Glomerular visceral epithelial cell (primary cell): ENCODE measurements at regions not wholly inside any gene's neighbourhood (a gene's known extent, or its start where the extent isn't known, plus 50 kb on each side); places are given as distances from the start of the nearest gene placed in this dataset.
A peak's percentile ranks its signal among the peaks of the same experiment; 100 is the strongest.

Experiments used
- DNase-seq: peaks from one replicate; pipeline ENCODE4 v3.0.0-alpha.2; 2016; ENCODE audit errors: extremely low spot score

DNA sequence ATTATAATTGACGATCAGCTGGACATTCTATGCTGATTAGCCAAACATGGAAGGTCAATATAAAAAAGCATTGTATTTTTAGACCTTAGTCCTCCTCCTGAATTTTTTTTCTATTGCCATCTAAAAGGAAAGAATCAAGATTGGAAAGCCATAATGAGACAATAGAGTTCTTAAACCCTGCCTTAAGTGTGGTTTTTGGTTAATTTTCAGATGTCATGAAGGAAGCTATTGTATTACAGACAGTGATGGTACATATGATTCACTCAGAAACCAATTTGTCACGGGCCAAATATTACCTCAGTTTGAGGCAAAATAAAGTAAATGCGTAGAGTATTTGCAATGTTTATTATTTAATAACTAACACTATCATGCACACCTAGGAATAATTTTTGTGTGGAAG lies 1164.0 kb upstream of the RAG2 start:
- no peak for DNase-seq

DNA sequence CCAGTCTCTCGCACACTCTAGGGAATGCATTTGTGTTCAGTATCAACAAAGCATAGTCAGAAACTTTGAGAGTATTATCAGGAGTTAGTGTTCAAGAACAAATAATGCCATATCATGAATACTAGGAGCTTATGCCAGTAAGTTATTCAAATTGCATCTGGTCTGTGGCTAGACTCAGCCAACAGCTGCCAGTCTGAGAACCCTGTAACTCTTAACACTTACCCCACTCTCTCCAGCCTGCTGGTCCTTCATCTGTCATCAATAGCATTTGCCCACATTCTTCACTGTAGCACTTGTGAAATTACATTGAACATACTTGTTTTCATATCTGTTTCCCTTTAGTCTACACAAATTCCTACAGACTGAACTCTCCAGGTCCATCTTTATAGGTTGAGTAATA lies 1157.5 kb upstream of the RAG2 start:
- DNase-seq, result no peak

DNA sequence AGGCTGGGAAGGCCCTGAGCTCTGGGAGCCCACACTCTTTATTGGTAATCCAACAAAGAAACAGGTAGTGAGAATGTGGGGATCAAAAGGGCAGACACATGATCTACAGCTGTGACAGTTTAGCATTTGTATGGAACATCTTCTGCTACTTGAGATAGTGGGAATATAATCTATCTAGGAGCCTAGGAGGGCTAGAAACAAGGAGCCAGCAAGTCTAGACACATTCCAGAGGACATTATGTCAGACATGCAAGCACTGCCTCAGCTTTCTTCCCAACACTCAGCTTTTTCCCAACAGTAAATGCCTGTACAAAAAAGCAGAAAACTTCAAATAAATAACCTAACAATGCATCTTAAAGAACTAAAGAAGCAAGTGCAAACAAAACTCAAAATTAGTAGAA lies 1150.6 kb upstream of the RAG2 start:
- DNase-seq, result no peak

DNA sequence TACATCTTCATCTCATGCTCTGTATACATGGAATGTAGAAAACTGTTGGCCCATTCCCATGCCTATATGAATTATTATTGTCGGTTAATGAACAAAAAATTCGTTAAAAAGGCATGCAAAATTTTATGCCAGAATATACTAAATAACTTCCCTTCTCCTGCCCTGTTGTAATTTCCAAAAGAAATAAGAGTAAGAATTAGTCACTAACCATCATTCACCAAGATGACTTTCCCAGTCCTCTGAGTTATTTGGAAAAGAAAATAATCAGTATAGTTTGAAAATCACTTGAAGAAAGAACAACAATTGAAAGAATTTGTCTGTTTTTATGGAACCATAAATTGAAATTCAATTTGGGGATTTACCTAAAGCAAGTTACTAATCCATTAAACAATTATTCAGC lies 1149.1 kb upstream of the RAG2 start:
- no peak for DNase-seq

DNA sequence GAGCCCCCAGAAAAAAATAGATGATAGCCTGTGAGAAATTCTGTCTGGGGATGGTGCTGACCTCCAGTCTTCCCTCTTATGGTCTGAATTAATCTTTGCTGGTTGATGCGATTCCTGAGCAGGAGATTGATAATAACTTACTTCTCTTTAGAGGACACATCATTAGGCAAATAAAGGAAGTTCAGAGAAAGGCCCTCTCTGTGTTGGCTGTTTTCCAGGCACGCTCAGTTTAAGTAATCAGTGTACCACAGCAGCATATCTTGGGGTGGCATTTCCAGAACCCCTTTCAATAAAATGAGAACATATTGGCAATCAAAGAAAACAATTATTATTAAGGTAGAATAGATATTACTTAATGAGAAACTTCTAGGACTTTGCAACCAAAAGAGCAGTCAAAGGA lies 1129.3 kb upstream of the RAG2 start:
- DNase-seq, result no peak

DNA sequence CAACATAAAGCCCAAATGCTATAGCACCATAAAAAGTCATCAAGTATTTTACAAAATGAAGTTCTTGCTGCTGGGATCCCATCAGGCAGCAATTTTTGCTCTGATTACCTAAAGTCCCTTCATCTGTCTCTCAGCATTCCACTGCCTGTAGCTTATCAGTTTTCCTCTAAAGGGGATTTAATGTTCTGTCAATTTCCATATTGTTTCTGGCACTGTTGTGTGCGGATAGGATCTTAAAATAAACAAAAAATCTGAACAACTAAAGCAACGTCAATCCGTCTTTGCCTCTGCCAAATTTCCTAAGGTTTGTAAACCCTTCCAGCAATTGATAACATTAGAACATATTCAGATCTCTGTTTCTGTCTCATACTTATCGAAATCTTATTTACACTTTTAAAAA lies 1126.3 kb upstream of the RAG2 start:
- DNase-seq, result no peak

DNA sequence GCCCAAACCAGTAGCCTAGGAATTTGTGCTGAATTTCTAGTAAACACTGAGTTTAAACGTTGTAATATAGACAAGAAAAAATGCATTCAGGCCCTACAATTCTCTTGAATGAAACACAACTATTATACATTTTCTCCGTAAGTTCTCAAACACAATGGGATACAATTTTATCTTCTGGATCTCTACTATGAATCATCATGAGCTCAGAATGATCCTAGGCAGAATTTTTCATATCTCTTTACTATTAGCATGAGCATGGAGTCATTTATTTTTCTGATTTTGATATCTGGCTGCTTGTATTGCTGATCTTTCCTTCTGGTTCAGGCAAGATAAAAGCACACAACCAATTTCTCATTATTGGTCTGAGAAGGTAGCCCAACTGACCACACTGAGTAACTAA lies 1123.4 kb upstream of the RAG2 start:
- DNase-seq, result no peak

DNA sequence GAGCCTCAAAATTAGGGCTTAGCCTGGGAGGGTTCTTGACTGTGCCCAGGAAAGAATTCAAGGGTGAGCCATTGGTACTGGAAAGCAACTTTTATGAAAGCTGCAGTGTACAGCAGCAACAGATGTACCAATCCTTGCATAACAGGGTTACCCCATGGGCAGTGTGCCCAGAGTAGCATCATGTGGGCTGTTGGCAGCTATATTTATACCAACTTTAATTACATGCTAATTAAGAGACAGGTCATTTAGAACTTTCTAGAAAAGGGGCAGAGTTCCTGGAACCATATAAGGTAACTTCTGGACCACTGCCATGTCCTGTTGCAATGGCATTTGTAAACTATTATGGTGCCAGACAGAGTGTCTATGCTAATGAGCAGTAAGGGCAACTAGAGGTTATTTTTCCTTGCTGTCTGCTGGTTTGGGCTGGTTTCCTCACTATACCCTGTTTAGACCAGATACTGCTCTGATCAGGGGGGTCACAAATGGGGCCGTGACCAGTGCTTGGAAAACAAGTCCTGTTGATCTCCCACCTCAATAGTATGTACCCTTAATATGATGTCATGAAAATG lies 1120.5 kb upstream of the RAG2 start:
- no peak for DNase-seq

DNA sequence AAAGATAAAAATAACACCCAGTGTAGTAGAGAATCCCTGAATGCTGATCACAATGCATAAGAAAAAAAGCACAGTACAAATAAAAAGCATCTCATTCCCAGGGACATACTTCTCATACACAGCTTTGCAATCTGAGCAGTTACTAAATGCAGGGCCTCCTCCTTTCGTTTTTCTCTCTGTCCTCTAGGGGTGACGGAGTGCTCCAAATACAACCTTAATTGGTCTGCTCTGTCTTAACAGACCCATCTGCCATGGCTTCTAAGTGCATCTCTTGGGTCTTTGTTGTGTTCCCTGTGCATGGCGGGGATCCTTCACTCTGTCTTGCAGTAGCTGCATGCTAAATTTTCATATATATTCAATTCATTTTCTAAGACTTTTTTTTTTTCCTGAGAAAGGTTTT lies 1114.2 kb upstream of the RAG2 start:
- DNase-seq, result peak; percentile 2

DNA sequence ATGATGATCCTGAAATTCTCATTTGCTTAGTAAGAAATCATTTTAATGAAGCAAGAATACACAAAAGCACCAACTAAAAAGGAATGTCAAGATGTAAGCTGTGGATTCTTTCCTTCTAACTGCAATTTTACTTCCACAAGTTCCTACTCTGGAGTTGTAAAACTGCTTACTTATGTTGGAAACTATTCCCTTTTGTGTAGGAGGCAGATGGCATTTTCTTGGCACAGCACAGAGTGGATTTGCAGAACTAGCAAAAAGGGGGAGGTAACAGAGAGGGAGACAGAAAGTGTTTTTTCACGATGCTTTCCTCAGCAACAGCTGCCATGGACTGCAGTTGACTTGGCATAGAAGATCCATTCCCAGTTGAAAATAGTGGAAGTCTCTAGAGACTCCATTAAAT lies 1112.0 kb upstream of the RAG2 start:
- no peak for DNase-seq

DNA sequence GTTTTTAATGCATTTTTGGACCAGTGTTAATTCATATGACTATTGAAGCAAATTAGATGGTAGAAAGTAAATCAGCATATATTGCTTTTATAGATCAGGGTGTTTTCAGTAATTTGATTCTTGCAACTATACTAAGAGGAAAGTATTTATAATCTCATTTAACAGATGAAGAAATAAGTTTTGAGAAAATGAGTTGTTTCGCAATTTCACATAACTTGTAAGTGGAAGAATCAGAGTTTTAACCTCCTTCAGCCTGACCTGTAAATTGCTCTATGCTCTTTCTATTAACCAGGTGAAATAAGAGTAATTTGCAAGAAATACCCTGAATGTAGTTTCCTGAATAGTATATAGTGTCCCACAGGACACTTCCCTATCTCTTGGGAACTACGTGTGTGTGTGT lies 1106.8 kb upstream of the RAG2 start:
- no peak for DNase-seq

DNA sequence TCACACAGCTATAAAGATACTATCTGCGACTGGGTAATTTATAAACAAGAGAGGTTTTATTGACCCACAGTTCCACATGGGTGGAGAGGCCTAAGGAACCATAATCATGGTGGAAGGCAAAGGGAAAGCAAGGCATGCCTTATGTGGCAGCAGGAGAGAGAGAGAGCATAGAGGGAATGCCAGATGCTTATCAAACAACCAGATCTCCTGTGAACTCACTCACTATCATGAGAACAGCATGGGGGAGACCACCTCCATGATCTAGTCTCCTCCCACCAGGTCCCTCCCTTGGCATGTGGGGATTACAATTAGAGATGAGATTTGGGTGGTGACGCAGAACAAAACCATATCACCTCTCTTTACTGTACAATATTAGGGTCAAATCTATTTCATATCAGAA lies 1101.6 kb upstream of the RAG2 start:
- DNase-seq, result no peak

DNA sequence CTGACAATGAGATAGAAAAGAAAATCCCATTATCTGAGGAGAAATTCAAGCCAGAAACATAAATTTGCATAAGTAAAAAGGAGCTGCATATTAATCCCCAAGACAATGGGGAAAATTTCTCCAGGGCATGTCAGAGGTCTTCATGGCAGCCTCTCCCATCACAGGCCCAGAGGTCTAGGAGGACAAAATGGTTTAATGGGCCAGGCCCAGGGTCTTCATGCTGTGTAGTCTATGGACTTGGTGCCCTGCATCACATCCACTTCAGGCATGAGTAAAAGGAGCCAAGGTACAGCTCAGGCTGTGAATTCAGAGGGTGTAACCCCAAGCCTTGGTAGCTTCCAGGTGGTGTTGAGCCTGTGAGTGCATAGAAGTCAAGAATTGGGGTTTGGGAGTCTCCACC lies 1097.2 kb upstream of the RAG2 start:
- DNase-seq, result no peak

DNA sequence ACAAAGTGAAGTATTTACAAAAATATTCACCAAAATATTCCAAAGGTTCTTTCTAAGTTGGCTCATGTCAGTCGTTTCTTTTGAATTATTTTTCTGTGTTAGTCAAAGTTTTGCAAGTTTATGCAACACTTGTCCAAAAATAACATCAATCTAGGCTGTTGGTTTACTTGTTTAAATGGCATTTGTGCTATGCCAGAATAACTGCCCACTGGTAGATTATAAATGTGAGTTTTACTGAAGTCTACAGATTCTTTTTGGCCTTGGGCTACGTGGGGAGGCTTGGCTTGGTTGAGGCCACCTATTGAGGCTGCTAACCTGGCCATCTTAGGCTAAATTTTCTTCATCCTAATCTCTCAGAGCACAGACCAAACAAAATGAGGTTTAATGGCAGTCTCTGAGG lies 1091.9 kb upstream of the RAG2 start:
- no peak for DNase-seq

DNA sequence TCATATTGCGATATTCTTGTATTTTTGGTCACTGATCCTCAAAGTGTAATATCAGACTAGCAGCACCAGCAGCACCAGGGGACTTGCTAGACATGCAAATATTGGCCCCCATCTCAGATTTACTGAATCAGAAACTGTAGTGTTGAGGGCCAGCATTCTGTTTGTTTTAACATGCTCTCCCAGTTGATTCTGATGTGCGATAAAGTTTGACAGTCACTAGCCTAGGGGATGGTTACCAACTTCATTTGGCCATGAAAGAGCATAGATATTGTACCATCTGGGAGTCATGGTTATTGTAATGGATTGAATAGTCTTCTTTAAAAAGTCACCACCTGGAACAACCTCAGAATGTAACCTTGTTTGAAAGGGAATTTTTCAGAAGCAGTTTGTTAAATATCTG lies 1090.4 kb upstream of the RAG2 start:
- DNase-seq, result no peak

DNA sequence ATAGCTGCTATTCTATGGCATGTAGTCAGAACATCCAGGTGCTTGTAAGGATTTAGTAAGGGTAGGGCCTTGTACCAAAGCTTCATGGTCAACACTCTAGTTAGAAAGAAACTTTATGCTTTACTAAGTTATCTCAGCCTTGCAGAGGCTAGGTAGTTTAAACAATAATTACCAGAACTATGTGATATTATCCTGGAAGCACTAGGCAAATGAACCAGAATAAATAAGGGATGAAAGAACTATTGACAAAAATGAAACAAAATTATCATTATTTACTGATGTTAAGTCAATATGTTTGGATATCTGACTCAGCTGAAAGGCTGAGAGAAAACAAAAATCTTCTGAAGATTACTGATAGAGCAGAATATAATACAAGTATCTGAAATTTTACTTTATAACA lies 1089.1 kb upstream of the RAG2 start:
- no peak for DNase-seq

DNA sequence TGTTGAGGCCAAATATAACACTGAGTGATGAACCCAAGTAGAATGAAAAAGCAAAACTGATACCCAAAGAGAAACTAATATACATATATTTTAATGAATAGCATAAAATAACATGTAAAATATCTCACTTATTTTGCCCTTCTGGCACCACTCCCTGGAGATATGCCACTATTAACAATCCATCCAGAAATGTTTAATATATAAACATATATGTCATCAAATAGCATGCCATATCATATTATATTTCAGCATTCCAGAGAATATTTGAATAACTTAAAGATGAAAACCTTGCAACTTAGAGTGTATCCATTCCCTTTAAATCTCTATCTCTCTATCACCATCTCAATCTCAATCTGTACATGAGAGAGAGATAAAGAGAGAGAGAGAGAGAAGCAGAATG lies 1073.3 kb upstream of the RAG2 start:
- no peak for DNase-seq

DNA sequence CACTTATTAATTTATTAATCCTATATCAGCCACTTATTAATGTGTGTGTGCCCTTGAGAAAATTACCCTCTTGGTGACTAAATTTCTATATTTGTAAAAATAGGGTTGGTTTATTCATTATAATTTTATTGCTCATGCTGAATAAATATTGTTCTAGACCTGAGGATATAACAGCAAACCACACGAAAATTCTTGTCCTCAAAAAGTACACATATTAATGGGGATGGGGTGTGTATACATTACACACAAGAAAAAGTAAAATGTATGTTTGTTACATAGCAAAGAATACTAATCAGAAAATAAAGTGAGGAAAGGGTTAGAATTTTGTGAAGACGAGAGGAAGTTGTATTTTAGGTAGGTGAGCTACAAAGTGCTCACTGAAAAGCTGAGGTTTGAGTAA lies 1068.9 kb upstream of the RAG2 start:
- DNase-seq, result no peak

DNA sequence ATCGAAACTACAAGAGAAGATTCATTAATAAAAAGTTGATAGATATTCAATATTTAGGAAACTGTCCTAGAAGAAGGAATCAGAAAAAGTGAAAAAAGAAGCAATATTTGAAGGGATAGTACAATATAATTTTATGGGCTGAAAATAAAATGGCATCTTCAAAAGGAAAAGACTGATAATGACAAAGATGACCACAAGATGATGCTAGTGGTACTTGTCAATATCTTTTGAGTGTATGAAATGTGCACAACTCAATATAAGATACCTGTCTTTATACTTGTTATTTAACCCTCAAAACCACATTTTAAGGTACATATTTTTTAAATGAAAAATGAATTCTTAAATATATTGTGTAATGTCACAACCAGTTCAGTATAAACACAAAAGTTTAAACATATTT lies 1059.6 kb upstream of the RAG2 start:
- DNase-seq, result peak; percentile 2

DNA sequence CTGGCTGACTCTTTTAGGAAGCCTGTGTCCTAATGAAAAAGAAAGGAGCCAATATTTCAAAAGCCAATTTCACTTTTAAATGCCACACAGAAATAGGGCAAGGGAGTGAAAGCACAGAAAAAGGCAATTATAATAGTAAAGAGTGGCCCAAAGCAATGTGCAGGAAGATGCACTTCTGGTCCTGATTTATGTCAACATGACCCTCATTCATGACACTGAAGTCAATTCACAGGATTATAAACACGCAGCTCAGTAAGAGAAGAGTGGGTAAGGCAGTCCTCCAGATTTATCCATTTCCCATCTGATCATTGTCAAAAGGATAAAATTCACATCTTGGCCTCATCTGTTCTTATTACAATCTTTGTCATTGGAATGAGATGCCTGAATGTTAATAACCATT lies 1049.7 kb upstream of the RAG2 start:
- no peak for DNase-seq

DNA sequence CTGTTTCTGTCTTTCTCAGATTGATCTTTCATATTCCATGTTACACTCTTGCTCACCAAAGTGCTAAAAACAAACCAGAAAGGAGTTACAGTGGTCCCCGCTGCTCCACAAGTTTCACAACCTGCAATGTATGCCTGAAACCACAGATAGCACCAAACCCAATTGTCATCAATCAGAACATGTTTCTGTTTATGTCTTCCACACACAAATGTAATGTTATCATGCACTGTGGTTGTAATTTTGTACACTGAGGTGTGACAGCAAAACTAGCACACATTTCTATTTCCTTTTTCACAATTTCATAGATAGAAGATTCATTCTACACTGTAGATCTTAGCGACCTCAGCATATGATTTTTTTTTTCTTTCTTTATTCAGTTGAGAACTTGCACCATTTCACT lies 1045.9 kb upstream of the RAG2 start:
- DNase-seq, result no peak

DNA sequence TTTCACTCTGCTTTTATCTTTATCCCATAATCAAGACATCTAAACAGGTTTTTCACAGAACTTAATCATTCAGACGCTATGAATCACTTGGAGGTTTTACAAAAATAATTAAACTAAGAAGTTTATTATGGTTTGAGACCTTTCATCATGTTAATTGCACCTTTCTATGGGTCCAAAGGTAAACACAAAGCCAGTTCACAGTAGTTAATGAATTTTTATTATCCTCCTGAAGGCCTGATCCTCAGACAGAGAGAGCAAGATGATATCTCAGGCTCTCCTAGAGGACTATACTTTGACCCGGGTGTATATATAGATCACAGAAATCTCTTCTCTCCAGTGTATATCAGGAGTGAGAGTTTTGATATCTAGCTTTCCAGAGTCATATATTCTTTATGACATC lies 1044.3 kb upstream of the RAG2 start:
- no peak for DNase-seq

DNA sequence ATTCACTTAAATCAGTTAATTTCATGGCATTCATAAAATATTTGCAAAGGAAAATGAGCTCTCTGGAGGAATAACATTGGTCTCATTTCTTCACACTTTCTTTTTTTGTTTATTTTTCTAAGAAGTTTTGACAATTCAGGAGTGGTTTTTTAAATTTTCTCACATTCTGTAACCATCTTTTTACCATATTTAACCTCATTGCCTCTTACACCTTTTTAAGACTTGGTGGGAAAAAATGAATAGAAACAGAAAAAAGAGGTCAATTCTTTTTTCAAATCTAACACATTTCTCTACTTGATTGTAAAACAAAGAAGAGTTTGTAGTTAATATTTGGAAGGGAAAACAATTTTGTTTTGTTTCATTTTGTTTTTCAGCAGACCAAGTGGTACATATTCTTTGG lies 1034.7 kb upstream of the RAG2 start:
- DNase-seq, result no peak

DNA sequence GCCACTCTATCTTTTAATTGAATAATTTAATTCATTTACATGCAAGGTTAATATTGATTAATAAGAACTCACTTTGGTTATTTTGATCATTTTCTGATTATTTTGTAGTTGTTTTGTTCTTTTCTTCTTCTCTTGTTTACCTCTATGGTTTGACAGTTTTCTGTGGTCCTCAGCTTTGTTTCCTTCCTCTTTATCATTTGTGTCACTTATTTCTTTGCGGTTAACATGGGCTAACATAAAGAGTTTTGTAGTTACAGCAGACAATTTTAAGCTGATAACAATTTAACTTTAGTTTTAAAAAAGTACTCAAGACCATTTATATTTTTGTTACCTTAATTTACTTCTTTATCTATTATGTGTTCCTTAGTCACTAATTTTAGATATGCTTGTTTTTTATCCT lies 1032.8 kb upstream of the RAG2 start:
- no peak for DNase-seq

DNA sequence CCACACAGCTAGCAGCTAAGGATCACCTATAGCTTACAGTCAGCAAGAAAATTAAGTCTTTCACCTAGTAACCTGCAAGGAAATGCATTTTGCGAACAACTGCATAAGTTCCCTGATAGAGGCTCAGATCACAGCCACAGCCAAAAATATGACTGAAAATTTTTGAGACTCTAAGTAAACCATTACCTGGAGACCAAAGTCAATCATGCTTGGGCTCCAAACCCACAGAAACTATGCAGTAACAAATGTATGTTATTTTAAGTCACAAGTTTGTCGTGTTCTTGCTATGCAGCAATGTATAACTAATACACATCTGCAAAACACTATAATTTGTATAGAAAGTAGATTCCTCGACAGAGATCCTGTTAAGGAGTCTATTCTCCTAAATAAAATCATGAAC lies 1025.7 kb upstream of the RAG2 start:
- DNase-seq, result no peak
